Right renal cortex interstitium (tissue), 3 donors: ENCODE measurements at regions not wholly inside any gene's neighbourhood (a gene's known extent, or its start where the extent isn't known, plus 50 kb on each side); places are given as distances from the start of the nearest gene placed in this dataset.

Source experiments
- DNase-seq, 3 donors: peaks; one replicate each; pipeline ENCODE4 v3.0.0-alpha.2; 2013; ENCODE audit warnings: low read depth in 3 of 3, low spot score in 2 of 3

- no peak for DNase-seq
These were observed 76.6 kb upstream of the MAP4K3 start for GRCh38 chr2:39513641-39514094.

GRCh38 chr2:39514825-39515224, 77.7 kb upstream of the MAP4K3 start:
- DNase-seq = no peak

- no peak for DNase-seq
These were observed 78.3 kb upstream of the MAP4K3 start for GRCh38 chr2:39515273-39515896.

- no peak for DNase-seq
These were observed 78.8 kb upstream of the MAP4K3 start for GRCh38 chr2:39515897-39516346.

- DNase-seq = no peak
These were observed 79.4 kb upstream of the MAP4K3 start for GRCh38 chr2:39516347-39517101.

GRCh38 chr2:39517102-39517436, 80.0 kb upstream of the MAP4K3 start:
- no peak for DNase-seq

GRCh38 chr2:39517622-39518021, 80.5 kb upstream of the MAP4K3 start:
- DNase-seq = no peak

- no peak for DNase-seq
These were observed 82.8 kb upstream of the MAP4K3 start for GRCh38 chr2:39519886-39520285.

- no peak for DNase-seq
These were observed 84.9 kb upstream of the MAP4K3 start for GRCh38 chr2:39521876-39522517.

- no peak for DNase-seq
These were observed 85.4 kb upstream of the MAP4K3 start for GRCh38 chr2:39522518-39522877.

- no peak for DNase-seq
These were observed 86.4 kb upstream of the MAP4K3 start for GRCh38 chr2:39523308-39524044.

- DNase-seq = no peak
These were observed 87.0 kb upstream of the MAP4K3 start for GRCh38 chr2:39524061-39524460.

- DNase-seq = no peak
These were observed 87.9 kb upstream of the MAP4K3 start for GRCh38 chr2:39524756-39525635.

- no peak for DNase-seq
These were observed 88.7 kb upstream of the MAP4K3 start for GRCh38 chr2:39525636-39526412.

- DNase-seq = no peak
These were observed 91.6 kb upstream of the MAP4K3 start for GRCh38 chr2:39528701-39529100.

- DNase-seq = no peak
These were observed 92.8 kb upstream of the MAP4K3 start for GRCh38 chr2:39529836-39530235.

- DNase-seq = no peak
These were observed 93.4 kb upstream of the MAP4K3 start for GRCh38 chr2:39530411-39530866.

- DNase-seq = no peak
These were observed 94.2 kb upstream of the MAP4K3 start for GRCh38 chr2:39531220-39531777.

GRCh38 chr2:39532933-39533332, 95.8 kb upstream of the MAP4K3 start:
- no peak for DNase-seq
